A549 (cell line): ENCODE measurements at regions not wholly inside any gene's neighbourhood (a gene's known extent, or its start where the extent isn't known, plus 50 kb on each side); places are given as distances from the start of the nearest gene placed in this dataset.

Experiments used
- CBX2 ChIP-seq: fragments of 200-600 bp; sonication (generic); IDR thresholded peaks from 2 replicates; pipeline ENCODE4 v1.6.1; 2016; ENCODE audit warnings: low read depth, mild to moderate bottlenecking, borderline replicate concordance
- HDAC2 ChIP-seq: fragments of 200-600 bp; sonication (generic); IDR thresholded peaks from 2 replicates; pipeline ENCODE4 v1.6.1; 2016
- HOXA7 ChIP-seq: fragments of 250-450 bp; sonication (Bioruptor Pico); IDR thresholded peaks from 2 replicates; pipeline ENCODE4 v1.5.0; 2020; ENCODE audit warnings: mild to moderate bottlenecking, moderate library complexity
- POLR2AphosphoS2 ChIP-seq: conservative IDR thresholded peaks from 2 replicates; pipeline ENCODE4 v1.6.1; 2012; ENCODE audit warnings: low read length, improper control_type of control experiment, inconsistent platforms
- TFCP2L1 ChIP-seq: fragments of 250-450 bp; sonication (Bioruptor Pico); IDR thresholded peaks from 2 replicates; pipeline ENCODE4 v1.5.0; 2021; ENCODE audit warnings: mild to moderate bottlenecking
- TF ChIP-seq, protein P1 (sequence below): fragments of >200 bp; sonication (Bioruptor Twin); formaldehyde crosslinking; IDR thresholded peaks from 3 replicates; pipeline ENCODE4 v1.5.1; 2016

DNA sequence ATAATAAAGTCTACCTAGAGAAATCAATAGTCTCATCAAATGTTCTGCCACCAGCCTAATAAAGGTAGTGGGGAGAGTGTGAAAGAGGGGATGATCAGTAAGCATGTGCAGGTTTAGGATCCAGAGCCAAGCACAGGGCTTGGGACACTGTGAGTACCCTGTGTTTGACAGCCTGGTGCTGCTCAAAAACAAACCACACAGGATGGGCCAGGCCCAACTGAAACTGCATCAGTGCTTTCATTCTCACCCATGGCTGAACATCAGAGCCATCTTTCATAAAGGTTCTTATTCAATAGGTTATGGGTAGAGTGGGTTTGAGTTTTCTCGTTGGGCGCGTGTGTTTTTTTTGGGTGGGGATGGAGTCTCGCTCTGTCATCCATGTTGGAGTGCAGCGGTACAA lies 87.3 kb upstream of the NHSL1 start:
- TF ChIP-seq HDAC2 (no peak), CBX2 (no peak), HOXA7 (CRISPR knock-in tag) (no peak), TFCP2L1 (CRISPR knock-in tag) (no peak), POLR2AphosphoS2 (no peak)
- TF ChIP-seq, protein P1, sequence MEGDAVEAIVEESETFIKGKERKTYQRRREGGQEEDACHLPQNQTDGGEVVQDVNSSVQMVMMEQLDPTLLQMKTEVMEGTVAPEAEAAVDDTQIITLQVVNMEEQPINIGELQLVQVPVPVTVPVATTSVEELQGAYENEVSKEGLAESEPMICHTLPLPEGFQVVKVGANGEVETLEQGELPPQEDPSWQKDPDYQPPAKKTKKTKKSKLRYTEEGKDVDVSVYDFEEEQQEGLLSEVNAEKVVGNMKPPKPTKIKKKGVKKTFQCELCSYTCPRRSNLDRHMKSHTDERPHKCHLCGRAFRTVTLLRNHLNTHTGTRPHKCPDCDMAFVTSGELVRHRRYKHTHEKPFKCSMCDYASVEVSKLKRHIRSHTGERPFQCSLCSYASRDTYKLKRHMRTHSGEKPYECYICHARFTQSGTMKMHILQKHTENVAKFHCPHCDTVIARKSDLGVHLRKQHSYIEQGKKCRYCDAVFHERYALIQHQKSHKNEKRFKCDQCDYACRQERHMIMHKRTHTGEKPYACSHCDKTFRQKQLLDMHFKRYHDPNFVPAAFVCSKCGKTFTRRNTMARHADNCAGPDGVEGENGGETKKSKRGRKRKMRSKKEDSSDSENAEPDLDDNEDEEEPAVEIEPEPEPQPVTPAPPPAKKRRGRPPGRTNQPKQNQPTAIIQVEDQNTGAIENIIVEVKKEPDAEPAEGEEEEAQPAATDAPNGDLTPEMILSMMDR, result no peak
